A549 (cell line): ENCODE measurements at regions not wholly inside any gene's neighbourhood (a gene's known extent, or its start where the extent isn't known, plus 50 kb on each side); places are given as distances from the start of the nearest gene placed in this dataset.

Experiments used
- CHD2 ChIP-seq: fragments of 150-350 bp; IDR thresholded peaks from 2 replicates; pipeline ENCODE4 v1.6.1; 2014; ENCODE audit warnings: low read length; ENCODE audit not compliant: partially characterized antibody
- ELK1 ChIP-seq: fragments of 150-350 bp; IDR thresholded peaks from 2 replicates; pipeline ENCODE4 v1.6.1; 2014; ENCODE audit warnings: low read depth, mild to moderate bottlenecking, low read length
- ESRRA ChIP-seq: fragments of 150-350 bp; IDR thresholded peaks from 2 replicates; pipeline ENCODE4 v1.6.1; 2014; ENCODE audit warnings: mild to moderate bottlenecking, low read length, borderline replicate concordance
- FOSL2 ChIP-seq, 2 experiments: fragments of 450-650 bp in 1 of 2; fragments of >200 bp in 1 of 2; sonication (Bioruptor Twin) in 1 of 2; formaldehyde crosslinking; IDR thresholded peaks; 2 replicates each; pipeline versions ENCODE4 v1.5.0 to v1.6.1; 2016 to 2020; ENCODE audit warnings: mild to moderate bottlenecking in 1 of 2, moderate library complexity in 1 of 2
- FOXS1 ChIP-seq: fragments of 250-450 bp; sonication (Bioruptor Pico); IDR thresholded peaks from 2 replicates; pipeline ENCODE4 v1.5.0; 2020; ENCODE audit warnings: mild to moderate bottlenecking, moderate library complexity
- KDM1A ChIP-seq: fragments of 200-600 bp; sonication (generic); IDR thresholded peaks from 2 replicates; pipeline ENCODE4 v1.6.1; 2016; ENCODE audit warnings: low read depth, mild to moderate bottlenecking
- NFE2L2 ChIP-seq: fragments of 150-350 bp; conservative IDR thresholded peaks from 2 replicates; pipeline ENCODE4 v1.6.1; 2014; ENCODE audit warnings: low read length
- POLR2A ChIP-seq: IDR thresholded peaks from 2 replicates; pipeline ENCODE4 v1.6.1; 2012; ENCODE audit warnings: mild to moderate bottlenecking, low read length
- RCOR1 ChIP-seq: fragments of 150-350 bp; IDR thresholded peaks from 2 replicates; pipeline ENCODE4 v1.6.1; 2014; ENCODE audit warnings: antibody characterized with exemption, low read length, low read depth
- TF ChIP-seq, protein P1 (sequence below): fragments of >200 bp; sonication (Bioruptor Twin); formaldehyde crosslinking; IDR thresholded peaks from 3 replicates; pipeline ENCODE4 v1.5.1; 2016
- TF ChIP-seq, protein P2 (sequence below): fragments of 250-450 bp; sonication (Bioruptor Pico); IDR thresholded peaks from 2 replicates; pipeline ENCODE4 v1.5.0; 2020; ENCODE audit warnings: low read depth, mild to moderate bottlenecking, moderate library complexity

- TF ChIP-seq KDM1A (no peak), POLR2A (no peak), FOXS1 (CRISPR knock-in tag) (no peak), NFE2L2 (no peak), FOSL2 (IDR thresholded peaks at IDR 0.05) (no peak), FOSL2 (CRISPR knock-in tag; IDR thresholded peaks at IDR 0.05) (no peak), ESRRA (no peak), RCOR1 (no peak), CHD2 (no peak), ELK1 (no peak)
- TF ChIP-seq, protein P1, sequence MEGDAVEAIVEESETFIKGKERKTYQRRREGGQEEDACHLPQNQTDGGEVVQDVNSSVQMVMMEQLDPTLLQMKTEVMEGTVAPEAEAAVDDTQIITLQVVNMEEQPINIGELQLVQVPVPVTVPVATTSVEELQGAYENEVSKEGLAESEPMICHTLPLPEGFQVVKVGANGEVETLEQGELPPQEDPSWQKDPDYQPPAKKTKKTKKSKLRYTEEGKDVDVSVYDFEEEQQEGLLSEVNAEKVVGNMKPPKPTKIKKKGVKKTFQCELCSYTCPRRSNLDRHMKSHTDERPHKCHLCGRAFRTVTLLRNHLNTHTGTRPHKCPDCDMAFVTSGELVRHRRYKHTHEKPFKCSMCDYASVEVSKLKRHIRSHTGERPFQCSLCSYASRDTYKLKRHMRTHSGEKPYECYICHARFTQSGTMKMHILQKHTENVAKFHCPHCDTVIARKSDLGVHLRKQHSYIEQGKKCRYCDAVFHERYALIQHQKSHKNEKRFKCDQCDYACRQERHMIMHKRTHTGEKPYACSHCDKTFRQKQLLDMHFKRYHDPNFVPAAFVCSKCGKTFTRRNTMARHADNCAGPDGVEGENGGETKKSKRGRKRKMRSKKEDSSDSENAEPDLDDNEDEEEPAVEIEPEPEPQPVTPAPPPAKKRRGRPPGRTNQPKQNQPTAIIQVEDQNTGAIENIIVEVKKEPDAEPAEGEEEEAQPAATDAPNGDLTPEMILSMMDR, result no peak
- TF ChIP-seq, protein P2, sequence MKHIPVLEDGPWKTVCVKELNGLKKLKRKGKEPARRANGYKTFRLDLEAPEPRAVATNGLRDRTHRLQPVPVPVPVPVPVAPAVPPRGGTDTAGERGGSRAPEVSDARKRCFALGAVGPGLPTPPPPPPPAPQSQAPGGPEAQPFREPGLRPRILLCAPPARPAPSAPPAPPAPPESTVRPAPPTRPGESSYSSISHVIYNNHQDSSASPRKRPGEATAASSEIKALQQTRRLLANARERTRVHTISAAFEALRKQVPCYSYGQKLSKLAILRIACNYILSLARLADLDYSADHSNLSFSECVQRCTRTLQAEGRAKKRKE (CRISPR knock-in tag), result no peak
Observed at GRCh38 chr12:76698316-76698715, 65.6 kb upstream of the ZDHHC17 start.
